Glomerular visceral epithelial cell (primary cell): ENCODE measurements at regions not wholly inside any gene's neighbourhood (a gene's known extent, or its start where the extent isn't known, plus 50 kb on each side); places are given as distances from the start of the nearest gene placed in this dataset.
"Not testable (repeated sequence)": the region's sequence is repeated elsewhere in the genome, so short reads cannot be mapped to it uniquely, and the experiment has no call there.

ENCODE experiments used
- DNase-seq: peaks from one replicate; pipeline ENCODE4 v3.0.0-alpha.2; 2016; ENCODE audit errors: extremely low spot score

GRCh38 chr19:28569132-28570131 lies 643.5 kb downstream of the UQCRFS1 start:
- no peak for DNase-seq

GRCh38 chr19:28567834-28568233 lies 645.1 kb downstream of the UQCRFS1 start:
- DNase-seq, result no peak

DNA sequence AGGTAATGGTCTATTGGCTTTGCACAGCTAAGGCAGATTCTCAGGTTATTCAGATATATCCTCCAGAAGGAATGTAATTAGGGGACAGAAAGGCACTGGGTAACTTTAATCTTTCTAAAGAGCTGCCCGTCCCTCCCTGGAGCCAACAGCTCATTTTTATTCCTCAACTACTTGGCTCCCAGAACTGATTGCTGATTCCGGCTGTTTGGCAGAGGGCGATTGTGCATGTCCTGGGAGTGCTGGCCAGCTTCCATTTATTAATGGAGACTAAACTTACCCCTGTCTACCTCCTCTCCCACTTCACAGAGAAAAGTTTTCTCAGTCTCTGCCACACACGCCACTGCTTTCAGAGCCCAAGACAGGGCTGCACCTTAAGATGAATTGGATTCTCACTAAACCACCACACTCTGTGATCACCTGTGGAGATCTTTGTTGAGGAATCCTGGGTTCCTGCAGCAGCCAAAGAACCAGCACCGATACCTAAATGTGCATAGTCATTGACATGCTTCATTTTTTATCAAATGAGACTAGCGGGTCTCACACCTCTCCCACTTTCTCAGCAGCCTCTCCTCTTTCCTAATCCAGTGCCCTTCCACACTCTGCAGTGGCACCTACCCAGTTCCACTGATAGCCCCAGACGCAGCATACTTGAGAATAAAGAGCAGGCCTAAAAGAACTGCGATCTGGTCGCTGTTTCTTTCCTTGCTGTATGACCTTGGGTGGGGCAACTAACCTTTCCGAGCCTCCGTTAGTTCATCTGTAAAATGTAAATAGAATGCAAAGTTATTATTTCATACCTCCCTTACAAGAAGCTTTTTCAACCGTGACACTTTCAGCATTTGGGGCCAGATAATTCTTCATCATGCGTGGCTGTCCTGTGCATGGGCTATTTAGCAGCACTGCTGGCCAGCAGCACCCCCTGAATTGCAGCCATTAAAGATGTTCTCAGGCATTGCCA lies 648.7 kb downstream of the UQCRFS1 start:
- DNase-seq, result no peak

DNA sequence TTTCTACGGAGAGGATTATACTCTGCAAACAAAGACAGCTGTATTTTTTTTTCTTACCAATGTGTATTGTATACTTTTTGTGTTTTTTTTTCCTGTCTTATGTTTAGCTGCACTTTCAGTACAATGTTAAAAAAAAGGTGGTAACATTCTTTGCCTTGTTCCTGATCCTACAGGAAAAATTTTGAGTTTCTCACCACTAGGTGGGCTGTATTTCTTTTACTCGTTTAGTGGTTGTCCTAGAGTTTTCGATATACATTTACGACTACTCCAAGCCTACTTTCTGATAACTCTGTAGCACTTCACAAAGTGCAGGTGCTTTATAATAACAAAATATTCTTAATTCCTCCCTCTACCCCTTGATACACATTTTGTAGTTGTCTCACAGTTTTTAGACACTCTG lies 652.2 kb downstream of the UQCRFS1 start:
- DNase-seq, result no peak

GRCh38 chr19:28558783-28559182 lies 654.2 kb downstream of the UQCRFS1 start:
- no peak for DNase-seq

DNA sequence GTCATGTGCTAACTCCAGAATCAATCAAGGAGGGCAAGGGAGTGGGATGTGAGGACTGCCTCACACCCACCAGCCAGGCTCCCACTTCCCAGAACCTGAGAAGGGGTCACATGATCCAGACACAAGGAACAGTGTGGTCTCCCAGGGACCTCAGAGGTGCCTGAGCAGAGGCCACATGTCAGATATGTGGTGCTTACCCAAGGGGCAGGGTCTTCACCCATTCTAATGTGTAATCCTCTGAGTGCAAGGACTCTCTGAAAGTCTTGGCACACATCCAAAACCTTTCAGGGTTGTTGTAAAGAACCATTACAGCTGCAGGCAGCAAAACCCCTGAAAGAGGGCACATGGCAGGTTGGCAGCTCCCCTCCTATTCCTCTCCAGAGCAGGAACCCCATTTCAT lies 656.6 kb downstream of the UQCRFS1 start:
- no peak for DNase-seq

GRCh38 chr19:28555317-28555716 lies 657.6 kb downstream of the UQCRFS1 start:
- no peak for DNase-seq

DNA sequence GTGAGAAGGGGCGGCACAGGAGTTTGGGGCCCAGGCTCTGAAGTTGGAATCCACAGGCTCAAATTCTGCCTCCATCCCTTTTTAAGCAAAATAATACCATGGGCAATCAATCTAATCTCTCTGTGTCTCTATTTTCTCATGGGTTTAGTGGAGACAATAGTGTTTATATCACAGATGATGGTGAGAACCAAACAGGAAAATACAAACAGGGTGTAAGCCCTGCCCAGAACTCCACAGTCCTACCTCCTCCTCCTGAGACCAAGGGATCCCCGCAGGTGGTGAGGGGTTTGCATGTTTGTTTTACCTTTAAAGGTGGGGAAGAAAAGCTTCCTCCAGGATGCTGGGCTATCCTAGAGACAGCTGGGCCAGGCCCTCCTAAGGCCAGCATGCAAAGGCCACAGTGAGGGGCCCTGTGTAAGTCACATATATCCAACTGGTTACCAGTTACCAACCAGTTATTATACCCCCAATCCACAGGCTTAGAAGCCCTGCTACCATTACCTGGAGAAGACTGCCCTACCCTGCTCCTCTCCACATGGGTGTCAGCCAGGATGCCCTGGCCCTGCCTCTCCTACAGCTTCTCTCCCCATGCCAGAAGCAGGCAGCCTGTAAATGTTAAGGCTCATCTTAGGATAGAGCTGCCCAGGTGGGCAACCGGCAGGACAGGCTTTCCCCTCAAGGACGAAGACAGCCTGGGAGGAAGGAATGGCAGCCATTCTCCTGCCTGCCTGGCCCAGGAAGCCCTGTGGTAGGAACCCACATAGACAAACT lies 658.4 kb downstream of the UQCRFS1 start:
- no peak for DNase-seq

DNA sequence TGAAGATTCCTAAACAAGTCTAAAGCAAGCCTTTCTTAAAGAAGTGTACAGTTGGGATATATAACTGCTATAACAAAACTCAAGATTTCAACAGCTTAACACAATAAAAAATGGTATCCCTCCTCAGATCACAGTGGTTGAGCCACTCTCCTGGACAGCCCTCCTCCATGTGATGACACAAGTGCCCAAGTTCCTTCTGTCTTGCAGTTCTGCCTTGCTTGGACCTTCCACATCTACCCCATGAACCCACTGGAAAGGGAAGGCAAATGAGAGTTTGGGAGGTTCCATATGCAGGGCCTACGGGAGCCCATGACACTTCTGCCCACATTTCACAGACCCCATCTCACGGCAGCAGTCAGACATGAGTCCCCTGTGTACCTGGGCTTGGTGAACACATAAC lies 659.2 kb downstream of the UQCRFS1 start:
- no peak for DNase-seq

DNA sequence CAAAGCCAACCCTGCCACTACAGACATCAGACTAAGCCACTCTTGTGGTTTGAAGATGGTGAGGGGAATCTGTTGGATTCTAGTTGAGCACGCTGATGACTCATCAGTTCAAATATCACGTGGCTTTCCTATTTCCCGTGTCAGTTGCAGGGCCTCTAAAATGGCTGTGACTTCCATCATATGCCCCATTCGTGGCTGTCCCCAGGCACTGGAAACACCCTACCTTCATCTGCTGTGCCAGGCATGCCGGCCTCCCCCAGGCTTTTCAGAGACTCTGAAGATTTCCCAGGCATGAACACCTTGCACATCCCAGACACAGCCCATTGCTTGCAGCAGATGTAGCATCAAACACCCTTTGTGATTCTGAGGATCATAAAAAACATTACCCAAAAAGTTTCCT lies 659.9 kb downstream of the UQCRFS1 start:
- no peak for DNase-seq

GRCh38 chr19:28549680-28550277 lies 663.2 kb downstream of the UQCRFS1 start:
- no peak for DNase-seq

DNA sequence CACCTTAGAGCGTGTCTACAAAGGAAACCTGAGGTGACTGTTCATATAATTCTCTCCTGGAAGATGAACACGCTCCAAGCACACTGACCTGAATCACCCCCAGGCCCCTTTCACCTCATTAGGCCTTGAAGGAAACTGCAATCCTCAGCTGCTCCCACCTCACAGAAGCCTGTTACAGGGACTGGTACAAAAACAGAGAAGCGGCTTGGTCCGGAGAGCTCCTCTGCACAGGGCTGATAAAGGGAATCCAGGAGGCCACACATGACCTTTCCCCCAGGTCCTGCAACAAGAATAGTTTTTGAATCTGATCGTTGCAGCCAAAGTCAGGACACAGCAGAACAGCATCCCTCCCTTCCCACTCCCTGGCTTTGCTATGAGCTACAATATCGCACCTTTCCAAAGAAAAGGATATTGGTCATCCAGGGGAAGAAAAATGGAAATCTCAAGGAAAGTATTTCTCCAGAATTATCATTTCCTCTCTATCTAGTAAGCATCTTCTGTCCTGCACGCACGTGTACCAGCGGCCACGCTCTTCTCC lies 666.7 kb downstream of the UQCRFS1 start:
- no peak for DNase-seq

- DNase-seq, result not testable (repeated sequence)
Measured at GRCh38 chr19:28545397-28545796, 667.6 kb downstream of the UQCRFS1 start.

DNA sequence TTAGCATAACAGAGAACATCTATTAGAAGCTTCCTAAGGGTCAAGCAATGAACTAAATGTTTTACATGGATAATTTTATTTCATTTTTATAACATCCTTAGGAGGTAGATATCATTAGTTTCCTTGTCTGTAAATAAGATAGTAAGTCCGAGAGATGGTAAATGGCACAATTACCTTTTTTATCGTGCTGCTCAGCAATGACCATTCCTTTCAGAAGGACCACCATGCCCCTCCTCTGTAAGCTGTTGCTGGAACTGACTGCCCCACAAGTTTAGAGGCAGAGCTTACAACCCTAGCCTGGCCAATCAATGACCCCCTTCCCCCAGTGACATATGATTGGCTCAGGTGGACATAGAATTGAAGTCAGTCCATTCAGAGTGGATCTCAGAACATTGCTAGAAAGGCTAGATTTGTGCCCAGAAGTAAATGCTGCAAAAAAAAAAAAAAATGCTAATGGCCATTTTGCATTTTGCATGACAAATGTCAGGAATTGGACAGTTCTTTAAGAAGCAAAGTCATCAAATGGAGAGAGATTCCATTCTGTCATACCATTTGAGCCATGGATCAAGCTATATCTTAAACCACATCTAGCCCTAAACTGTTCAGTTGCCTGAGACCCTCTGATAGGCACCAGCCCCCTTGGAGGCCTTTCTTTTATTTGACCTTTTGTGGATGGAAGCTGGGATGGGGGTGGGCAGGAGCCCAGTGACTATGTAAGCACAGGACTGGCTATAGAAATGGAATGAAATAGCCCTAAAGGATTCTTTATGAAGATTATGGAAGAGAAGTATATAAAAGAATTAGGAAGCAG lies 668.3 kb downstream of the UQCRFS1 start:
- no peak for DNase-seq

DNA sequence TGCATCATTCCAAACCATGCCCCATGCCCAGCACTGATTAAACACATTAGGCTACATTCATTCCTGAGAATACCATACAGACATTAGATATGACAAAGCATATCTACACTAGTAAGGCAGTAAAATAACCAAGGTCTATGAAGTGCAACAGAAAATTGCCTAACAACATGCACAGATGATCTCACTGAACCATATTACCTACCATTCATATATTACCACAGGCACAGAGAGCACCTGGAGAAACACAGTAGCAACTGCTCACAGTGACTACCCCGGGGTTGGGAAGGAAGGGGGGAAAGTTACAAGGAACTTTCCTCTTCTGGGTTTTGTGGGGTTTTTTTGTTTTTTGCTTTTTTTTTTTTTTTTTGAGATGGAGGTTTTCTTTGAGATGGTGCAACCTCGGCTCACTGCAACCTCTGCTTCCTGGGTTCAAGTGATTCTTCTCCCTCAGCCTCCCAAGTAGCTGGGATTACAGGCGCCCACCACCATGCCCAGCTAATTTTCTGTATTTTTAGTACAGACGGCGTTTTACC lies 669.6 kb downstream of the UQCRFS1 start:
- DNase-seq, result no peak

GRCh38 chr19:28542394-28543243 lies 670.3 kb downstream of the UQCRFS1 start:
- no peak for DNase-seq

GRCh38 chr19:28541602-28542393 lies 671.2 kb downstream of the UQCRFS1 start:
- DNase-seq, result no peak

DNA sequence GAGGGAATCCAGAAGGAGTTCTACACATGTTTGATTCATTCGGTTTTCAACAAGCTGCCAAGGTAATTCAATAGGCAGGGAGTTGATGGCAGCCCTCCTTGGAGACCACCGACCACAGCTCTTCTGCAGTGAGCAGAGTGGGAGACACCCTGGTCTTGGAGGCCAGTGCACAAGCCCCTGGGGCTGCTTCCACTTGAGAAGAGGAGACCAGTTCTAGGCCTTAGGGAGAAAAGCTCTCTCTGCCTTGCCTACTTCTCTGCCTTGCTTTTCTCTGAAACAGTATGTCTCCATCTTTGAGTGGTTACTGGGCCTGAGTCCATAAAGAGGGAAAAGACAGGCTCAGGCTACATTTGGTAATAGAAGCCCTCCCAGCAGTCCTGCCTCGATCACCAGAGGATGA lies 671.9 kb downstream of the UQCRFS1 start:
- no peak for DNase-seq
